MM.1S (cell line): ENCODE measurements at regions not wholly inside any gene's neighbourhood (a gene's known extent, or its start where the extent isn't known, plus 50 kb on each side); places are given as distances from the start of the nearest gene placed in this dataset.

Source experiments
- DNase-seq: peaks from one replicate; pipeline ENCODE4 v3.0.0-alpha.2; 2015
- H2AFZ ChIP-seq: fragments of 300-600 bp; sonication (generic); 2 replicates; pipeline ENCODE4 v1.6.0; 2016; ENCODE audit warnings: antibody characterized with exemption, low read length
- H3F3A ChIP-seq: fragments of 300-600 bp; sonication (generic); 2 replicates; pipeline ENCODE4 v1.6.1; 2016; ENCODE audit warnings: mild to moderate bottlenecking, antibody characterized with exemption, low read length, moderate library complexity, mixed read lengths; ENCODE audit not compliant: insufficient read depth
- H3K27ac ChIP-seq: fragments of 300-600 bp; sonication (generic); 2 replicates; pipeline ENCODE4 v1.5.1; 2016; ENCODE audit warnings: mild to moderate bottlenecking, low read length
- H3K27me3 ChIP-seq: fragments of 300-600 bp; sonication (generic); replicated peaks from 2 replicates; pipeline ENCODE4 v1.6.0; 2016; ENCODE audit warnings: low read length; ENCODE audit not compliant: insufficient read depth
- H3K36me3 ChIP-seq: fragments of 300-600 bp; sonication (generic); replicated peaks from 2 replicates; pipeline ENCODE4 v1.6.1; 2016; ENCODE audit warnings: mild to moderate bottlenecking, low read length, mixed read lengths; ENCODE audit not compliant: insufficient read depth
- H3K4me1 ChIP-seq: fragments of 300-600 bp; sonication (generic); 2 replicates; pipeline ENCODE4 v1.6.1; 2016; ENCODE audit warnings: low read length, mixed read lengths
- H3K4me2 ChIP-seq: fragments of 300-600 bp; sonication (generic); 2 replicates; pipeline ENCODE4 v1.6.0; 2016; ENCODE audit warnings: low read depth, low read length
- H3K4me3 ChIP-seq: fragments of 300-600 bp; sonication (generic); 2 replicates; pipeline ENCODE4 v1.5.1; 2016; ENCODE audit warnings: low read length, mixed read lengths
- H3K79me2 ChIP-seq: fragments of 300-600 bp; sonication (generic); 2 replicates; pipeline ENCODE4 v1.6.1; 2016; ENCODE audit warnings: mixed run types, low read length, mixed read lengths
- H3K9ac ChIP-seq: fragments of 300-600 bp; sonication (generic); 2 replicates; pipeline ENCODE4 v1.6.1; 2016; ENCODE audit warnings: low read length, mixed read lengths
- H3K9me2 ChIP-seq: fragments of 300-600 bp; sonication (generic); replicated peaks from 2 replicates; pipeline ENCODE4 v1.6.1; 2016; ENCODE audit warnings: mild to moderate bottlenecking, low read length, mixed read lengths; ENCODE audit not compliant: insufficient read depth
- H3K9me3 ChIP-seq: fragments of 300-600 bp; sonication (generic); replicated peaks from 2 replicates; pipeline ENCODE4 v1.6.1; 2016; ENCODE audit warnings: mild to moderate bottlenecking, low read length, mixed read lengths; ENCODE audit not compliant: insufficient read depth
- H4K20me1 ChIP-seq: fragments of 300-600 bp; sonication (generic); 2 replicates; pipeline ENCODE4 v1.6.1; 2016; ENCODE audit warnings: mild to moderate bottlenecking, low read length, moderate library complexity, mixed read lengths; ENCODE audit not compliant: insufficient read depth
- CTCF ChIP-seq: fragments of 300-600 bp; sonication (generic); IDR thresholded peaks from 2 replicates; pipeline ENCODE4 v1.5.1; 2016; ENCODE audit warnings: antibody characterized with exemption, low read length, mixed read lengths
- EZH2 ChIP-seq: fragments of 300-600 bp; sonication (generic); optimal IDR thresholded peaks from 2 replicates; pipeline ENCODE3; 2017; ENCODE audit warnings: low read depth, mild to moderate bottlenecking, antibody characterized with exemption, low read length, mixed read lengths
- EZH2phosphoT487 ChIP-seq: fragments of 300-600 bp; sonication (generic); IDR thresholded peaks from 2 replicates; pipeline ENCODE4 v1.6.1; 2018; ENCODE audit warnings: antibody characterized with exemption, low read length

- no peaks in the 10 kb centered on the region for H3K36me3 ChIP-seq
- DNase-seq, result no peak
- H3K9me3 ChIP-seq, result no peaks in the 10 kb centered on the region
- H3K27ac ChIP-seq, result no peak overlapping the region
- no peak overlapping the region for H3K9ac ChIP-seq
- no peaks in the 10 kb centered on the region for H3K4me1 ChIP-seq
- H3K9me2 ChIP-seq, result no peaks in the 10 kb centered on the region
- H3F3A ChIP-seq, result no peaks in the 10 kb centered on the region
- no peak for TF ChIP-seq EZH2phosphoT487
- TF ChIP-seq CTCF, result no peak
- no peak for TF ChIP-seq EZH2
- no peaks in the 10 kb centered on the region for H4K20me1 ChIP-seq
- no peak overlapping the region for H2AFZ ChIP-seq
- no peak overlapping the region for H3K4me3 ChIP-seq
- no peaks in the 10 kb centered on the region for H3K79me2 ChIP-seq
- H3K4me2 ChIP-seq, result no peak overlapping the region
- no peaks in the 10 kb centered on the region for H3K27me3 ChIP-seq
Observed at GRCh38 chr14:97544571-97544970, 747.4 kb downstream of the VRK1 start.

GRCh38 chr14:97546491-97547230 is 749.5 kb downstream of the VRK1 start:
- Histone ChIP-seq H3K9me3 (no peaks in the 10 kb centered on the region), H3K9ac (no peak overlapping the region), H3K4me1 (no peaks in the 10 kb centered on the region), H3K27ac (no peak overlapping the region), H3F3A (no peaks in the 10 kb centered on the region), H2AFZ (no peak overlapping the region), H3K4me2 (no peak overlapping the region), H3K36me3 (no peaks in the 10 kb centered on the region), H4K20me1 (no peaks in the 10 kb centered on the region), H3K4me3 (no peak overlapping the region), H3K9me2 (no peaks in the 10 kb centered on the region), H3K79me2 (no peaks in the 10 kb centered on the region), H3K27me3 (no peaks in the 10 kb centered on the region)
- no peak for DNase-seq
- TF ChIP-seq EZH2 (no peak), EZH2phosphoT487 (no peak), CTCF (no peak)

- no peak overlapping the region for H3K27ac ChIP-seq
- H3K9me3 ChIP-seq, result no peaks in the 10 kb centered on the region
- no peaks in the 10 kb centered on the region for H3K9me2 ChIP-seq
- no peaks in the 10 kb centered on the region for H3K36me3 ChIP-seq
- no peak overlapping the region for H3K4me2 ChIP-seq
- no peak overlapping the region for H2AFZ ChIP-seq
- no peaks in the 10 kb centered on the region for H3K4me1 ChIP-seq
- TF ChIP-seq CTCF, result no peak
- TF ChIP-seq EZH2phosphoT487, result no peak
- no peak for TF ChIP-seq EZH2
- no peaks in the 10 kb centered on the region for H3K27me3 ChIP-seq
- no peak for DNase-seq
- H3K4me3 ChIP-seq, result no peak overlapping the region
- H4K20me1 ChIP-seq, result no peaks in the 10 kb centered on the region
- H3K79me2 ChIP-seq, result no peaks in the 10 kb centered on the region
- no peak overlapping the region for H3K9ac ChIP-seq
- no peaks in the 10 kb centered on the region for H3F3A ChIP-seq
Observed at GRCh38 chr14:97550463-97550862, 753.3 kb downstream of the VRK1 start.
